Activated CD4-positive, alpha-beta memory T cell treated with anti-CD3 and anti-CD28 coated beads for 36 hours (primary cell): ENCODE measurements at regions not wholly inside any gene's neighbourhood (a gene's known extent, or its start where the extent isn't known, plus 50 kb on each side); places are given as distances from the start of the nearest gene placed in this dataset.

Experiments
- CTCF ChIA-PET: fragments of 350-600 bp; sonication (Branson Sonifier 250); formaldehyde crosslinking; loops from one replicate; lab custom pipeline; 2021; ENCODE audit warnings: antibody characterized with exemption, inconsistent platforms; lab: Charles Lee
- POLR2A ChIA-PET: fragments of 350-600 bp; sonication (Branson Sonifier 250); formaldehyde crosslinking; loops from one replicate; lab custom pipeline; 2021; ENCODE audit warnings: antibody characterized with exemption; lab: Charles Lee
- DNase-seq: peaks from one replicate; pipeline ENCODE4 v3.0.0-alpha.2; 2020
- H3K27ac Mint-ChIP-seq: one replicate; pipeline ENCODE4 v1.8.0; 2021; ENCODE audit warnings: mixed read lengths
- H3K27me3 Mint-ChIP-seq: one replicate; pipeline ENCODE4 v1.8.0; 2021; ENCODE audit warnings: mixed read lengths
- H3K36me3 Mint-ChIP-seq: one replicate; pipeline ENCODE4 v1.8.0; 2021; ENCODE audit warnings: mixed read lengths
- H3K4me1 Mint-ChIP-seq: one replicate; pipeline ENCODE4 v1.8.0; 2021; ENCODE audit warnings: low read depth, mixed read lengths
- H3K4me3 Mint-ChIP-seq: one replicate; pipeline ENCODE4 v1.8.0; 2021; ENCODE audit warnings: mild to moderate bottlenecking, mixed read lengths
- H3K9me3 Mint-ChIP-seq: one replicate; pipeline ENCODE4 v1.8.0; 2021; ENCODE audit warnings: mixed read lengths
- intact Hi-C: fragments of 100-400 bp; cut with micrococcal nuclease; formaldehyde crosslinking; loops from one replicate; pipeline ENCODE4 v1.15.1; 2023

- Mint-ChIP-seq H3K9me3 (peaks cover 2% of the 10 kb centered on the region), H3K27ac (no peak overlapping the region), H3K4me3 (no peak overlapping the region), H3K27me3 (no peaks in the 10 kb centered on the region), H3K36me3 (no peaks in the 10 kb centered on the region), H3K4me1 (no peaks in the 10 kb centered on the region)
- ChIA-PET CTCF (no interaction called here), POLR2A (no interaction called here)
- DNase-seq, result no peak
- intact Hi-C loops, result no loop called here
Measured at GRCh38 chr3:135362889-135363288, 567.8 kb downstream of the EPHB1 start.

- ChIA-PET POLR2A (no interaction called here), CTCF (no interaction called here)
- no peaks in the 10 kb centered on the region for H3K27me3 Mint-ChIP-seq
- no peak for DNase-seq
- no peak overlapping the region for H3K4me3 Mint-ChIP-seq
- intact Hi-C loops, result no loop called here
- H3K4me1 Mint-ChIP-seq, result no peaks in the 10 kb centered on the region
- H3K9me3 Mint-ChIP-seq, result peaks cover 2% of the 10 kb centered on the region
- no peaks in the 10 kb centered on the region for H3K36me3 Mint-ChIP-seq
- no peak overlapping the region for H3K27ac Mint-ChIP-seq
Measured at GRCh38 chr3:135364676-135365075, 569.6 kb downstream of the EPHB1 start.

- no peak for DNase-seq
- Mint-ChIP-seq H3K27ac (no peak overlapping the region), H3K4me3 (no peak overlapping the region), H3K27me3 (no peaks in the 10 kb centered on the region), H3K4me1 (no peaks in the 10 kb centered on the region), H3K9me3 (peaks cover 2% of the 10 kb centered on the region), H3K36me3 (no peaks in the 10 kb centered on the region)
- ChIA-PET CTCF (no interaction called here), POLR2A (no interaction called here)
- intact Hi-C loops, result no loop called here
Measured at GRCh38 chr3:135366816-135367215, 571.8 kb downstream of the EPHB1 start.

- DNase-seq, result no peak
- ChIA-PET CTCF (no interaction called here), POLR2A (no interaction called here)
- Mint-ChIP-seq H3K36me3 (no peaks in the 10 kb centered on the region), H3K27me3 (no peaks in the 10 kb centered on the region), H3K27ac (no peak overlapping the region), H3K9me3 (peaks cover 2% of the 10 kb centered on the region), H3K4me1 (no peaks in the 10 kb centered on the region), H3K4me3 (no peak overlapping the region)
- intact Hi-C loops, result no loop called here
Measured at GRCh38 chr3:135368316-135368715, 573.3 kb downstream of the EPHB1 start.

GRCh38 chr3:135368781-135369180 is 573.7 kb downstream of the EPHB1 start:
- H3K4me3 Mint-ChIP-seq, result no peak overlapping the region
- H3K4me1 Mint-ChIP-seq, result no peaks in the 10 kb centered on the region
- intact Hi-C loops, result no loop called here
- H3K9me3 Mint-ChIP-seq, result peaks cover 2% of the 10 kb centered on the region
- ChIA-PET CTCF (no interaction called here), POLR2A (no interaction called here)
- no peak for DNase-seq
- no peaks in the 10 kb centered on the region for H3K36me3 Mint-ChIP-seq
- no peaks in the 10 kb centered on the region for H3K27me3 Mint-ChIP-seq
- H3K27ac Mint-ChIP-seq, result no peak overlapping the region

- ChIA-PET CTCF (no interaction called here), POLR2A (no interaction called here)
- no peaks in the 10 kb centered on the region for H3K4me1 Mint-ChIP-seq
- intact Hi-C loops, result no loop called here
- H3K9me3 Mint-ChIP-seq, result no peaks in the 10 kb centered on the region
- no peaks in the 10 kb centered on the region for H3K27me3 Mint-ChIP-seq
- H3K27ac Mint-ChIP-seq, result no peak overlapping the region
- no peak overlapping the region for H3K4me3 Mint-ChIP-seq
- DNase-seq, result no peak
- H3K36me3 Mint-ChIP-seq, result no peaks in the 10 kb centered on the region
Measured at GRCh38 chr3:135374571-135374970, 579.5 kb downstream of the EPHB1 start.

GRCh38 chr3:135382188-135382587 is 583.3 kb upstream of the PPP2R3A start:
- Mint-ChIP-seq H3K9me3 (no peaks in the 10 kb centered on the region), H3K27ac (no peak overlapping the region), H3K4me1 (no peaks in the 10 kb centered on the region), H3K4me3 (no peak overlapping the region), H3K27me3 (no peaks in the 10 kb centered on the region), H3K36me3 (no peaks in the 10 kb centered on the region)
- no peak for DNase-seq
- ChIA-PET POLR2A (no interaction called here), CTCF (no interaction called here)
- intact Hi-C loops, result no loop called here

GRCh38 chr3:135382621-135383020 is 582.9 kb upstream of the PPP2R3A start:
- Mint-ChIP-seq H3K9me3 (no peaks in the 10 kb centered on the region), H3K36me3 (no peaks in the 10 kb centered on the region), H3K4me1 (no peaks in the 10 kb centered on the region), H3K27me3 (no peaks in the 10 kb centered on the region), H3K27ac (no peak overlapping the region), H3K4me3 (no peak overlapping the region)
- CTCF ChIA-PET, result no interaction called here
- intact Hi-C loops, result no loop called here
- POLR2A ChIA-PET, result no interaction called here
- no peak for DNase-seq

- Mint-ChIP-seq H3K4me3 (no peak overlapping the region), H3K27ac (no peak overlapping the region), H3K36me3 (no peaks in the 10 kb centered on the region), H3K9me3 (no peaks in the 10 kb centered on the region), H3K4me1 (no peaks in the 10 kb centered on the region), H3K27me3 (no peaks in the 10 kb centered on the region)
- ChIA-PET POLR2A (no interaction called here), CTCF (no interaction called here)
- DNase-seq, result no peak
- intact Hi-C loops, result no loop called here
Measured at GRCh38 chr3:135383301-135383700, 582.2 kb upstream of the PPP2R3A start.

GRCh38 chr3:135392151-135392550 is 573.4 kb upstream of the PPP2R3A start:
- CTCF ChIA-PET, result no interaction called here
- POLR2A ChIA-PET, result no interaction called here
- Mint-ChIP-seq H3K27ac (no peak overlapping the region), H3K9me3 (peaks cover 24% of the 10 kb centered on the region), H3K4me3 (no peak overlapping the region), H3K36me3 (no peaks in the 10 kb centered on the region), H3K27me3 (no peaks in the 10 kb centered on the region), H3K4me1 (no peaks in the 10 kb centered on the region)
- DNase-seq, result no peak
- intact Hi-C loops, result no loop called here

GRCh38 chr3:135393159-135393558 is 572.4 kb upstream of the PPP2R3A start:
- H3K9me3 Mint-ChIP-seq, result peaks cover 29% of the 10 kb centered on the region
- no peaks in the 10 kb centered on the region for H3K27me3 Mint-ChIP-seq
- DNase-seq, result no peak
- H3K36me3 Mint-ChIP-seq, result no peaks in the 10 kb centered on the region
- intact Hi-C loops, result no loop called here
- no peak overlapping the region for H3K27ac Mint-ChIP-seq
- no peaks in the 10 kb centered on the region for H3K4me1 Mint-ChIP-seq
- POLR2A ChIA-PET, result no interaction called here
- CTCF ChIA-PET, result no interaction called here
- no peak overlapping the region for H3K4me3 Mint-ChIP-seq

- no peaks in the 10 kb centered on the region for H3K36me3 Mint-ChIP-seq
- intact Hi-C loops, result no loop called here
- H3K27me3 Mint-ChIP-seq, result no peaks in the 10 kb centered on the region
- H3K4me3 Mint-ChIP-seq, result no peak overlapping the region
- H3K9me3 Mint-ChIP-seq, result peaks cover 29% of the 10 kb centered on the region
- DNase-seq, result no peak
- CTCF ChIA-PET, result no interaction called here
- H3K27ac Mint-ChIP-seq, result no peak overlapping the region
- POLR2A ChIA-PET, result no interaction called here
- H3K4me1 Mint-ChIP-seq, result no peaks in the 10 kb centered on the region
Measured at GRCh38 chr3:135393898-135394525, 571.5 kb upstream of the PPP2R3A start.

GRCh38 chr3:135412475-135412874 is 553.1 kb upstream of the PPP2R3A start:
- intact Hi-C loops, result no loop called here
- Mint-ChIP-seq H3K27ac (no peak overlapping the region), H3K27me3 (no peaks in the 10 kb centered on the region), H3K9me3 (no peaks in the 10 kb centered on the region), H3K36me3 (no peaks in the 10 kb centered on the region), H3K4me3 (no peak overlapping the region), H3K4me1 (no peaks in the 10 kb centered on the region)
- DNase-seq, result no peak
- ChIA-PET CTCF (no interaction called here), POLR2A (interaction anchor here (0.6 kb wide), 1 partner anchor 61 kb away, joined by 3 read pairs; no protein-coding TSS in a partner anchor)
